ENCODE measurements at regions not wholly inside any gene's neighbourhood (a gene's known extent, or its start where the extent isn't known, plus 50 kb on each side); places are given as distances from the start of the nearest gene placed in this dataset.

GRCh38 chr6:54654381-54654780 is 192.2 kb upstream of the FAM83B start:
- TF ChIP-seq, protein P1, sequence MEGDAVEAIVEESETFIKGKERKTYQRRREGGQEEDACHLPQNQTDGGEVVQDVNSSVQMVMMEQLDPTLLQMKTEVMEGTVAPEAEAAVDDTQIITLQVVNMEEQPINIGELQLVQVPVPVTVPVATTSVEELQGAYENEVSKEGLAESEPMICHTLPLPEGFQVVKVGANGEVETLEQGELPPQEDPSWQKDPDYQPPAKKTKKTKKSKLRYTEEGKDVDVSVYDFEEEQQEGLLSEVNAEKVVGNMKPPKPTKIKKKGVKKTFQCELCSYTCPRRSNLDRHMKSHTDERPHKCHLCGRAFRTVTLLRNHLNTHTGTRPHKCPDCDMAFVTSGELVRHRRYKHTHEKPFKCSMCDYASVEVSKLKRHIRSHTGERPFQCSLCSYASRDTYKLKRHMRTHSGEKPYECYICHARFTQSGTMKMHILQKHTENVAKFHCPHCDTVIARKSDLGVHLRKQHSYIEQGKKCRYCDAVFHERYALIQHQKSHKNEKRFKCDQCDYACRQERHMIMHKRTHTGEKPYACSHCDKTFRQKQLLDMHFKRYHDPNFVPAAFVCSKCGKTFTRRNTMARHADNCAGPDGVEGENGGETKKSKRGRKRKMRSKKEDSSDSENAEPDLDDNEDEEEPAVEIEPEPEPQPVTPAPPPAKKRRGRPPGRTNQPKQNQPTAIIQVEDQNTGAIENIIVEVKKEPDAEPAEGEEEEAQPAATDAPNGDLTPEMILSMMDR (IDR thresholded peaks at IDR 0.05), result no peak
- no peak for TF ChIP-seq ZFX (IDR thresholded peaks at IDR 0.05; ENCODE audit: borderline replicate concordance)

Data from 22Rv1 (cell line).